ENCODE measurements at regions not wholly inside any gene's neighbourhood (a gene's known extent, or its start where the extent isn't known, plus 50 kb on each side); places are given as distances from the start of the nearest gene placed in this dataset.

DNA sequence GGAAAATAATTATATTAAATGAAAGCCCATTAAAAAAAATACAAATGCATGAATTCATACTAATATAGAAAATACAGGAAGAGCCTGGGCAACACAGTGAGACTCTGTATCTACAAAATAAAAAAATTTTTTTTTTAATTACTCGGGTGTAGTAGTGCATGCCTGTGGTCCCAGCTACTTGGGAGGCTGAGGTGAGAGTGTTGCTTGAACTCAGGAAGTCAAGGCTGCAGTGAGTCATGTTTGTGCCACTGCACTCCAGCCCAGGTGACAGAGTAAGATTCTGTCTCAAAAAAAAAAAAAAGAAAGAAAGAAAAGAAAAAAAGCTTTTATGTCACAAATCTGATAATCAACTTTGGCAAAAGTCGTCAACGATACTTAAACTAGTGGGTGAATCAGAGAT is 80.6 kb upstream of the PLEKHA5 start:
- POLR2A ChIA-PET: no interaction called here
- TF ChIP-seq, protein P1, sequence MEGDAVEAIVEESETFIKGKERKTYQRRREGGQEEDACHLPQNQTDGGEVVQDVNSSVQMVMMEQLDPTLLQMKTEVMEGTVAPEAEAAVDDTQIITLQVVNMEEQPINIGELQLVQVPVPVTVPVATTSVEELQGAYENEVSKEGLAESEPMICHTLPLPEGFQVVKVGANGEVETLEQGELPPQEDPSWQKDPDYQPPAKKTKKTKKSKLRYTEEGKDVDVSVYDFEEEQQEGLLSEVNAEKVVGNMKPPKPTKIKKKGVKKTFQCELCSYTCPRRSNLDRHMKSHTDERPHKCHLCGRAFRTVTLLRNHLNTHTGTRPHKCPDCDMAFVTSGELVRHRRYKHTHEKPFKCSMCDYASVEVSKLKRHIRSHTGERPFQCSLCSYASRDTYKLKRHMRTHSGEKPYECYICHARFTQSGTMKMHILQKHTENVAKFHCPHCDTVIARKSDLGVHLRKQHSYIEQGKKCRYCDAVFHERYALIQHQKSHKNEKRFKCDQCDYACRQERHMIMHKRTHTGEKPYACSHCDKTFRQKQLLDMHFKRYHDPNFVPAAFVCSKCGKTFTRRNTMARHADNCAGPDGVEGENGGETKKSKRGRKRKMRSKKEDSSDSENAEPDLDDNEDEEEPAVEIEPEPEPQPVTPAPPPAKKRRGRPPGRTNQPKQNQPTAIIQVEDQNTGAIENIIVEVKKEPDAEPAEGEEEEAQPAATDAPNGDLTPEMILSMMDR (IDR thresholded peaks at IDR 0.05; ENCODE audit: insufficient read depth in 1 of 2, low read depth in 1 of 2, low read length in 1 of 2, severe bottlenecking in 1 of 2, unreplicated experiment in 1 of 2): no peak

DNA sequence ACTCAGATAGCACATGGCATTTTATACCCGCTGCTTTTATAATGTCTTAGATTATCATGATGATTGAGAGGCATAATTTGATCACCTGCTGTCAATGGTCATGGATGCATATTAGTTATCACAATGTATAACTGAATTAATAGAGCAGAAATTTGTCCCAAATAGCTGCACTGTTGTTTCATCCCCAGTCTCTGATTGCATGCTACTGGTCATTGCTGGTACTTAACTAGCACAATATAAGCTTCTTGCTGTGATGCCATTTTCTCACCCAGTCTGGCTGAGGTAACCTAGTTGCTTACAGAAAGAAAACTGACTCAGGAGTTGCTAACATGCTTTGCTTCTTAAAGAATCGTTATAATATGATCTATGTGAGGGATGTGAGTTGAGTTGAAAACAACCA is 76.8 kb upstream of the PLEKHA5 start:
- CTCF ChIA-PET: interaction anchor here (1.1 kb wide), 1 partner anchor 13 kb away, joined by 3 read pairs; no protein-coding TSS in a partner anchor
- no TSS peak for BruUV-seq (replicated peaks)
- POLR2A ChIA-PET: no interaction called here

More for the DNA sequence above, 80.6 kb upstream of the PLEKHA5 start:
- H3K36me3 ChIP-seq (ENCODE audit: control insufficient read depth, insufficient read depth, low read length): no peaks in the 10 kb centered on the region
- intact Hi-C loops (cut with micrococcal nuclease; ENCODE audit: unreplicated experiment): loop anchor here (5.0 kb wide), 2 partner anchors 118 to 133 kb away; no protein-coding TSS in a partner anchor
- no peak for DNase-seq
- no TSS peak for BruUV-seq (replicated peaks)
- Mint-ChIP-seq H3K27me3 (ENCODE audit: insufficient read depth, unreplicated experiment) (no peaks in the 10 kb centered on the region), H3K4me1 (ENCODE audit: low read depth, unreplicated experiment) (peaks cover 32% of the 10 kb centered on the region), H3K27ac (ENCODE audit: unreplicated experiment) (no peak overlapping the region), H3K9me3 (ENCODE audit: unreplicated experiment) (peaks cover 10% of the 10 kb centered on the region), H3K4me3 (ENCODE audit: unreplicated experiment) (no peak overlapping the region), H3K36me3 (ENCODE audit: insufficient read depth, unreplicated experiment) (peaks cover 15% of the 10 kb centered on the region)
- H3K4me3 ChIP-seq (ENCODE audit: low read depth, low read length): no peak overlapping the region
- peaks cover 22% of the 10 kb centered on the region for H3K4me1 ChIP-seq
- H3K27me3 ChIP-seq (replicated peaks; ENCODE audit: control insufficient read depth, insufficient read depth, low read length): no peaks in the 10 kb centered on the region
- peaks cover 4% of the 10 kb centered on the region; the same call in 1 of the 2 replicates for H3K9me3 ChIP-seq
- CTCF ChIA-PET: no interaction called here

DNA sequence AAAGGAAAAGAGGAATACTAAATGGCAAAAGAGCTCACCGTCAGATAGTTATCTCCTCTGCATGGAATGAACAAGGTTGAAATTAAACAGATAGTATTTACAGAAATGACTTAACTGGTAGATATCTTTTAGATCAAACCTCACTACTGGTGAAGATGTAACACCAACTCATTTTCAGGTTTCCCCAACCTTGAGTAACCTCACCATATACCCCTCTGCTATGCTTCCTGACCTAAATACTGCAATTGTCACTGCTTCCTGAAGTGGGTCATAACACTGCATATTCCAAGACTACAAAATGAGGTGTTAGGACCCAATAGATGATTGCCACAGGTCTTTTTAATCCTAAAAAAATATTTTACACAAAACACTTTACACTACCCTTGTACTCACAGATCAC is 76.3 kb upstream of the PLEKHA5 start:
- no peaks in the 10 kb centered on the region for H3K36me3 ChIP-seq (ENCODE audit: control insufficient read depth, insufficient read depth, low read length)
- TF ChIP-seq, protein P1 (IDR thresholded peaks at IDR 0.05; ENCODE audit: insufficient read depth in 1 of 2, low read depth in 1 of 2, low read length in 1 of 2, severe bottlenecking in 1 of 2, unreplicated experiment in 1 of 2): no peak
- H3K27me3 ChIP-seq (replicated peaks; ENCODE audit: control insufficient read depth, insufficient read depth, low read length): no peaks in the 10 kb centered on the region
- no peaks in the 10 kb centered on the region for H3K9me3 ChIP-seq
- no peaks in the 10 kb centered on the region for H3K4me1 Mint-ChIP-seq (ENCODE audit: low read depth, unreplicated experiment)
- no TSS peak for BruUV-seq (replicated peaks)
- no peaks in the 10 kb centered on the region for H3K9me3 Mint-ChIP-seq (ENCODE audit: unreplicated experiment)
- H3K4me1 ChIP-seq: no peaks in the 10 kb centered on the region
- H3K27me3 Mint-ChIP-seq (ENCODE audit: insufficient read depth, unreplicated experiment): no peaks in the 10 kb centered on the region
- DNase-seq: no peak
- H3K36me3 Mint-ChIP-seq (ENCODE audit: insufficient read depth, unreplicated experiment): no peaks in the 10 kb centered on the region
- intact Hi-C loops (cut with micrococcal nuclease; ENCODE audit: unreplicated experiment): no loop called here
- no peak overlapping the region for H3K27ac Mint-ChIP-seq (ENCODE audit: unreplicated experiment)
- CTCF ChIA-PET: interaction anchor here (1.1 kb wide), 1 partner anchor 13 kb away, joined by 3 read pairs; no protein-coding TSS in a partner anchor
- H3K4me3 Mint-ChIP-seq (ENCODE audit: unreplicated experiment): no peak overlapping the region
- POLR2A ChIA-PET: no interaction called here
- no peak overlapping the region for H3K4me3 ChIP-seq (ENCODE audit: low read depth, low read length)

More for the DNA sequence above, 76.8 kb upstream of the PLEKHA5 start:
- intact Hi-C loops (cut with micrococcal nuclease; ENCODE audit: unreplicated experiment): no loop called here
- Mint-ChIP-seq H3K9me3 (ENCODE audit: unreplicated experiment) (no peaks in the 10 kb centered on the region), H3K4me3 (ENCODE audit: unreplicated experiment) (no peak overlapping the region), H3K27me3 (ENCODE audit: insufficient read depth, unreplicated experiment) (no peaks in the 10 kb centered on the region), H3K4me1 (ENCODE audit: low read depth, unreplicated experiment) (no peaks in the 10 kb centered on the region), H3K36me3 (ENCODE audit: insufficient read depth, unreplicated experiment) (no peaks in the 10 kb centered on the region), H3K27ac (ENCODE audit: unreplicated experiment) (no peak overlapping the region)
- Histone ChIP-seq H3K4me1 (no peaks in the 10 kb centered on the region), H3K9me3 (no peaks in the 10 kb centered on the region), H3K4me3 (ENCODE audit: low read depth, low read length) (no peak overlapping the region), H3K36me3 (ENCODE audit: control insufficient read depth, insufficient read depth, low read length) (no peaks in the 10 kb centered on the region), H3K27me3 (replicated peaks; ENCODE audit: control insufficient read depth, insufficient read depth, low read length) (no peaks in the 10 kb centered on the region)
- TF ChIP-seq, protein P1 (IDR thresholded peaks at IDR 0.05; ENCODE audit: insufficient read depth in 1 of 2, low read depth in 1 of 2, low read length in 1 of 2, severe bottlenecking in 1 of 2, unreplicated experiment in 1 of 2): no peak
- DNase-seq: no peak
